Mesendoderm (in vitro differentiated cells): ENCODE measurements at regions not wholly inside any gene's neighbourhood (a gene's known extent, or its start where the extent isn't known, plus 50 kb on each side); places are given as distances from the start of the nearest gene placed in this dataset.

Experiments used
- DNase-seq: peaks from one replicate; pipeline ENCODE4 v3.0.0; 2013
- H2AK5ac ChIP-seq: 2 replicates; pipeline ENCODE4 v1.6.1; 2013; ENCODE audit warnings: low read length, inconsistent platforms
- H2BK120ac ChIP-seq: 2 replicates; pipeline ENCODE4 v1.6.1; 2013; ENCODE audit warnings: low read depth, mild to moderate bottlenecking, low read length, moderate library complexity, mixed read lengths
- H2BK15ac ChIP-seq: replicated peaks from 2 replicates; pipeline ENCODE4 v1.6.1; 2013; ENCODE audit warnings: low read depth, mild to moderate bottlenecking, moderate library complexity
- H2BK5ac ChIP-seq: 2 replicates; pipeline ENCODE4 v1.6.1; 2013; ENCODE audit warnings: low read length, inconsistent platforms
- H3K18ac ChIP-seq: 2 replicates; pipeline ENCODE4 v1.6.1; 2013; ENCODE audit warnings: mild to moderate bottlenecking, low read length, mixed read lengths
- H3K23ac ChIP-seq: one replicate; pipeline ENCODE4 v1.6.1; 2013; ENCODE audit warnings: low read length
- H3K27ac ChIP-seq: 2 replicates; pipeline ENCODE4 v1.5.1; 2013; ENCODE audit warnings: low read depth, mild to moderate bottlenecking, inconsistent platforms, low read length, moderate library complexity
- H3K27me3 ChIP-seq: 2 replicates; pipeline ENCODE4 v1.6.1; 2013; ENCODE audit warnings: low read length, control low read depth, mild to moderate bottlenecking, inconsistent platforms; ENCODE audit not compliant: insufficient read depth, poor library complexity
- H3K36me3 ChIP-seq: 2 replicates; pipeline ENCODE4 v1.6.1; 2013; ENCODE audit warnings: low read length, inconsistent platforms; ENCODE audit not compliant: control insufficient read depth, insufficient read depth
- H3K4ac ChIP-seq: one replicate; pipeline ENCODE4 v1.6.1; 2013; ENCODE audit warnings: low read depth, mild to moderate bottlenecking, low read length, moderate library complexity
- H3K4me1 ChIP-seq: 2 replicates; pipeline ENCODE4 v1.6.1; 2013; ENCODE audit warnings: low read depth, low read length, inconsistent platforms; ENCODE audit not compliant: control insufficient read depth
- H3K4me2 ChIP-seq: 2 replicates; pipeline ENCODE4 v1.6.1; 2013; ENCODE audit warnings: low read length
- H3K4me3 ChIP-seq: 2 replicates; pipeline ENCODE4 v1.5.1; 2013; ENCODE audit warnings: mild to moderate bottlenecking, low read length
- H3K56ac ChIP-seq: one replicate; pipeline ENCODE4 v1.6.1; 2013; ENCODE audit warnings: low read length
- H3K79me1 ChIP-seq: 2 replicates; pipeline ENCODE4 v1.6.1; 2013; ENCODE audit warnings: low read length, inconsistent platforms
- H3K79me2 ChIP-seq: 2 replicates; pipeline ENCODE4 v1.6.1; 2013; ENCODE audit warnings: mild to moderate bottlenecking, low read length; ENCODE audit not compliant: control insufficient read depth, insufficient read depth
- H3K9ac ChIP-seq: 2 replicates; pipeline ENCODE4 v1.6.1; 2013; ENCODE audit warnings: low read length, inconsistent platforms
- H4K5ac ChIP-seq: one replicate; pipeline ENCODE4 v1.6.1; 2013; ENCODE audit warnings: low read length
- H4K8ac ChIP-seq: one replicate; pipeline ENCODE4 v1.6.1; 2013; ENCODE audit warnings: low read depth, mild to moderate bottlenecking, control low read depth, low read length, moderate library complexity
- WGBS: extraction: QIAGEN DNeasy Blood & Tissue Kit; methylation state at CpG from one replicate; pipeline ENCODE4 v1.1.7; 2013; ENCODE audit warnings: low lambda C conversion rate, missing lambda C conversion rate; ENCODE audit not compliant: insufficient coverage; ENCODE audit errors: extremely low coverage; 5-methylcytosine and 5-hydroxymethylcytosine counted together

- no peaks in the 10 kb centered on the region for H3K79me1 ChIP-seq
- H3K4me1 ChIP-seq, result no peaks in the 10 kb centered on the region
- H2BK5ac ChIP-seq, result no peak overlapping the region
- DNase-seq, result peak; percentile 88
- H3K36me3 ChIP-seq, result no peaks in the 10 kb centered on the region
- no peak overlapping the region for H4K5ac ChIP-seq
- WGBS, result no CpG with 5 or more reads among the region's 12 CpGs
- H3K4me3 ChIP-seq, result no peak overlapping the region
- no peak overlapping the region for H3K23ac ChIP-seq
- no peak overlapping the region for H3K18ac ChIP-seq
- no peak overlapping the region for H2BK15ac ChIP-seq
- H3K4me2 ChIP-seq, result no peak overlapping the region
- no peak overlapping the region for H2AK5ac ChIP-seq
- no peak overlapping the region for H4K8ac ChIP-seq
- H3K9ac ChIP-seq, result no peak overlapping the region
- H3K27ac ChIP-seq, result no peak overlapping the region
- H3K27me3 ChIP-seq, result no peaks in the 10 kb centered on the region
- H2BK120ac ChIP-seq, result no peak overlapping the region
- no peak overlapping the region for H3K56ac ChIP-seq
- no peak overlapping the region for H3K4ac ChIP-seq
- H3K79me2 ChIP-seq, result no peaks in the 10 kb centered on the region
These were observed 601.2 kb upstream of the ARID1B start for GRCh38 chr6:156175971-156176421.

- no peaks in the 10 kb centered on the region for H3K79me1 ChIP-seq
- no peak overlapping the region for H2AK5ac ChIP-seq
- H3K56ac ChIP-seq, result no peak overlapping the region
- H2BK5ac ChIP-seq, result peak overlapping the region; percentile 14
- no peak overlapping the region for H3K4me2 ChIP-seq
- H3K27me3 ChIP-seq, result no peaks in the 10 kb centered on the region
- no peak overlapping the region for H2BK120ac ChIP-seq
- no peak overlapping the region for H3K23ac ChIP-seq
- no peak overlapping the region for H3K27ac ChIP-seq
- H3K4me1 ChIP-seq, result no peaks in the 10 kb centered on the region
- no peaks in the 10 kb centered on the region for H3K36me3 ChIP-seq
- no peak overlapping the region for H4K5ac ChIP-seq
- no CpG with 5 or more reads among the region's 3 CpGs for WGBS
- H3K18ac ChIP-seq, result no peak overlapping the region
- no peak overlapping the region for H3K4me3 ChIP-seq
- H3K79me2 ChIP-seq, result no peaks in the 10 kb centered on the region
- no peak overlapping the region for H4K8ac ChIP-seq
- H3K4ac ChIP-seq, result peak overlapping the region; percentile 36
- no peak overlapping the region for H3K9ac ChIP-seq
- no peak for DNase-seq
- H2BK15ac ChIP-seq, result no peak overlapping the region
These were observed 601.7 kb upstream of the ARID1B start for GRCh38 chr6:156175433-156175832.

GRCh38 chr6:156174031-156174890 lies 602.9 kb upstream of the ARID1B start:
- Histone ChIP-seq H4K5ac (no peak overlapping the region), H2AK5ac (no peak overlapping the region), H3K79me1 (no peaks in the 10 kb centered on the region), H3K79me2 (no peaks in the 10 kb centered on the region), H3K23ac (no peak overlapping the region), H3K18ac (no peak overlapping the region), H3K9ac (no peak overlapping the region), H3K4me2 (no peak overlapping the region), H4K8ac (no peak overlapping the region), H3K27ac (no peak overlapping the region), H2BK15ac (no peak overlapping the region), H2BK5ac (no peak overlapping the region), H2BK120ac (no peak overlapping the region), H3K4me1 (no peaks in the 10 kb centered on the region), H3K36me3 (no peaks in the 10 kb centered on the region), H3K27me3 (no peaks in the 10 kb centered on the region), H3K56ac (no peak overlapping the region), H3K4me3 (no peak overlapping the region), H3K4ac (no peak overlapping the region)
- WGBS, result no CpG with 5 or more reads among the region's 11 CpGs
- peak; percentile 37 for DNase-seq

GRCh38 chr6:156169371-156169770 lies 607.8 kb upstream of the ARID1B start:
- H3K36me3 ChIP-seq, result no peaks in the 10 kb centered on the region
- no peak overlapping the region for H3K4me3 ChIP-seq
- H3K4me2 ChIP-seq, result no peak overlapping the region
- DNase-seq, result no peak
- H2AK5ac ChIP-seq, result no peak overlapping the region
- H3K27me3 ChIP-seq, result no peaks in the 10 kb centered on the region
- no peak overlapping the region for H4K5ac ChIP-seq
- H3K79me2 ChIP-seq, result no peaks in the 10 kb centered on the region
- H3K9ac ChIP-seq, result no peak overlapping the region
- no peak overlapping the region for H3K56ac ChIP-seq
- H3K18ac ChIP-seq, result no peak overlapping the region
- H4K8ac ChIP-seq, result no peak overlapping the region
- H2BK5ac ChIP-seq, result no peak overlapping the region
- H3K4ac ChIP-seq, result no peak overlapping the region
- no peak overlapping the region for H3K27ac ChIP-seq
- WGBS, result no CpG with 5 or more reads among the region's 1 CpG
- H2BK120ac ChIP-seq, result no peak overlapping the region
- H3K23ac ChIP-seq, result no peak overlapping the region
- H3K4me1 ChIP-seq, result no peaks in the 10 kb centered on the region
- H3K79me1 ChIP-seq, result no peaks in the 10 kb centered on the region
- no peak overlapping the region for H2BK15ac ChIP-seq

GRCh38 chr6:156167625-156168071 lies 609.5 kb upstream of the ARID1B start:
- H3K27me3 ChIP-seq, result no peaks in the 10 kb centered on the region
- H2BK5ac ChIP-seq, result no peak overlapping the region
- DNase-seq, result no peak
- no peak overlapping the region for H3K4me3 ChIP-seq
- H3K4me1 ChIP-seq, result no peaks in the 10 kb centered on the region
- H2BK15ac ChIP-seq, result no peak overlapping the region
- H3K36me3 ChIP-seq, result no peaks in the 10 kb centered on the region
- H3K27ac ChIP-seq, result no peak overlapping the region
- no peak overlapping the region for H2BK120ac ChIP-seq
- H2AK5ac ChIP-seq, result no peak overlapping the region
- no peak overlapping the region for H4K8ac ChIP-seq
- H3K4me2 ChIP-seq, result no peak overlapping the region
- H3K18ac ChIP-seq, result no peak overlapping the region
- H3K23ac ChIP-seq, result no peak overlapping the region
- H3K56ac ChIP-seq, result no peak overlapping the region
- H3K79me1 ChIP-seq, result no peaks in the 10 kb centered on the region
- no peak overlapping the region for H3K4ac ChIP-seq
- H3K79me2 ChIP-seq, result no peaks in the 10 kb centered on the region
- no peak overlapping the region for H4K5ac ChIP-seq
- no CpG with 5 or more reads among the region's 7 CpGs for WGBS
- H3K9ac ChIP-seq, result no peak overlapping the region
